ENCODE measurements at regions not wholly inside any gene's neighbourhood (a gene's known extent, or its start where the extent isn't known, plus 50 kb on each side); places are given as distances from the start of the nearest gene placed in this dataset.

DNA sequence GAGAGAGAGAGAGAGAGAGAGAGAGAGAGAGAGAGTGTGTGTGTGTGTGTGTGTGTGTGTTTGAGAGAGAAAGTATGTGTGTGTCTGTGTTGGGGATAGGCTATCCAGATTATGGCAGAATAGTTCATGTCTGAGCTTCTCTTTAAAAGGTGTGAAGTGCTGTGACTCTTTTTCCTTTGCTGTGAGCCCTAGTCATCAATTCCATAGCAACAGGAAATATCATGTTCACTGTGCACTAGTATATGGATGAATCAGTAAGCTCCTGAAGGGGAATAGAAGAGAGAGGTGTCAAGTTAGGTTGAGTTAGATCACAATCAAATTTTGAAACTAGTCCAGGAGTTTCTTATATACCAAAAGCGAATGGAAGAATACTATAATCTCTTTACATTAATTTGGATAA lies 318.7 kb downstream of the RFPL4B start:
- TF ChIP-seq, protein P1, sequence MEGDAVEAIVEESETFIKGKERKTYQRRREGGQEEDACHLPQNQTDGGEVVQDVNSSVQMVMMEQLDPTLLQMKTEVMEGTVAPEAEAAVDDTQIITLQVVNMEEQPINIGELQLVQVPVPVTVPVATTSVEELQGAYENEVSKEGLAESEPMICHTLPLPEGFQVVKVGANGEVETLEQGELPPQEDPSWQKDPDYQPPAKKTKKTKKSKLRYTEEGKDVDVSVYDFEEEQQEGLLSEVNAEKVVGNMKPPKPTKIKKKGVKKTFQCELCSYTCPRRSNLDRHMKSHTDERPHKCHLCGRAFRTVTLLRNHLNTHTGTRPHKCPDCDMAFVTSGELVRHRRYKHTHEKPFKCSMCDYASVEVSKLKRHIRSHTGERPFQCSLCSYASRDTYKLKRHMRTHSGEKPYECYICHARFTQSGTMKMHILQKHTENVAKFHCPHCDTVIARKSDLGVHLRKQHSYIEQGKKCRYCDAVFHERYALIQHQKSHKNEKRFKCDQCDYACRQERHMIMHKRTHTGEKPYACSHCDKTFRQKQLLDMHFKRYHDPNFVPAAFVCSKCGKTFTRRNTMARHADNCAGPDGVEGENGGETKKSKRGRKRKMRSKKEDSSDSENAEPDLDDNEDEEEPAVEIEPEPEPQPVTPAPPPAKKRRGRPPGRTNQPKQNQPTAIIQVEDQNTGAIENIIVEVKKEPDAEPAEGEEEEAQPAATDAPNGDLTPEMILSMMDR (IDR thresholded peaks at IDR 0.05; ENCODE audit: low read depth, low read length, missing input control) = no peak
- TF ChIP-seq, protein P2, sequence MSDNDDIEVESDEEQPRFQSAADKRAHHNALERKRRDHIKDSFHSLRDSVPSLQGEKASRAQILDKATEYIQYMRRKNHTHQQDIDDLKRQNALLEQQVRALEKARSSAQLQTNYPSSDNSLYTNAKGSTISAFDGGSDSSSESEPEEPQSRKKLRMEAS (IDR thresholded peaks at IDR 0.05) = no peak
- TF ChIP-seq RAD21 (IDR thresholded peaks at IDR 0.05) (no peak), SP1 (IDR thresholded peaks at IDR 0.05) (no peak), JUND (IDR thresholded peaks at IDR 0.05) (no peak), RXRA (IDR thresholded peaks at IDR 0.05) (no peak), TAF1 (conservative IDR thresholded peaks at IDR 0.05) (no peak), YY1 (IDR thresholded peaks at IDR 0.05) (no peak)
